ENCODE measurements at regions not wholly inside any gene's neighbourhood (a gene's known extent, or its start where the extent isn't known, plus 50 kb on each side); places are given as distances from the start of the nearest gene placed in this dataset.

DNA sequence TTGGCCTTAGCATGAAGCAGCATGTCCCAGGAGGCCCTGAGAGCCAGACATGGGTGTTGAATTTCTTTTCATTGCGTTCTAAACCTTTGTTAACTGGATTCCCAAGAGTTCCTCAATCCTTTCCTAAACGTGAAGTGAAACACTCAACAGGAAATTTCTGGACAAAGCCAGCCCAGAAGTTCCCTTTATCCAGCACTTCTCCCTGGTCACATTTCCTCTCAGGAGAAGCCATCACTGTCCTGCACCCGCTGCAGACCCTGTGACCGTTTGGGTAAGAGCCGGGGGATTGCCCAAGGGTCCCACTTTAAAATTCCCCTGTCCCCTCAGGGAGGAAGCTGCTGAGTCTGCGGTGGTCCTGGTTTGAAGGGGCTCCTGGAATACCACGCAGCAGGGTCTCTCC, 88.0 kb upstream of the ZPBP start:
- Mint-ChIP-seq H3K9me3 (no peaks in the 10 kb centered on the region), H3K27ac (no peak overlapping the region), H3K27me3 (ENCODE audit: low read depth) (no peaks in the 10 kb centered on the region), H3K4me1 (peaks cover 17% of the 10 kb centered on the region), H3K36me3 (no peaks in the 10 kb centered on the region), H3K4me3 (no peak overlapping the region)
- DNase-seq (ENCODE audit: low spot score) (no peak), ATAC-seq (no peak)
- TF ChIP-seq TCF7 (CRISPR knock-in tag; IDR thresholded peaks at IDR 0.05; ENCODE audit: low read depth) (no peak), IRF2 (CRISPR knock-in tag; IDR thresholded peaks at IDR 0.05; ENCODE audit: borderline replicate concordance, low read depth) (no peak), TP53 (CRISPR knock-in tag; IDR thresholded peaks at IDR 0.05) (no peak), NR3C1 (CRISPR knock-in tag; conservative IDR thresholded peaks at IDR 0.05; ENCODE audit: low read depth) (no peak)
- TF ChIP-seq, protein P1, sequence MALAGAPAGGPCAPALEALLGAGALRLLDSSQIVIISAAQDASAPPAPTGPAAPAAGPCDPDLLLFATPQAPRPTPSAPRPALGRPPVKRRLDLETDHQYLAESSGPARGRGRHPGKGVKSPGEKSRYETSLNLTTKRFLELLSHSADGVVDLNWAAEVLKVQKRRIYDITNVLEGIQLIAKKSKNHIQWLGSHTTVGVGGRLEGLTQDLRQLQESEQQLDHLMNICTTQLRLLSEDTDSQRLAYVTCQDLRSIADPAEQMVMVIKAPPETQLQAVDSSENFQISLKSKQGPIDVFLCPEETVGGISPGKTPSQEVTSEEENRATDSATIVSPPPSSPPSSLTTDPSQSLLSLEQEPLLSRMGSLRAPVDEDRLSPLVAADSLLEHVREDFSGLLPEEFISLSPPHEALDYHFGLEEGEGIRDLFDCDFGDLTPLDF (CRISPR knock-in tag; IDR thresholded peaks at IDR 0.05), result no peak
- TF ChIP-seq, protein P2, sequence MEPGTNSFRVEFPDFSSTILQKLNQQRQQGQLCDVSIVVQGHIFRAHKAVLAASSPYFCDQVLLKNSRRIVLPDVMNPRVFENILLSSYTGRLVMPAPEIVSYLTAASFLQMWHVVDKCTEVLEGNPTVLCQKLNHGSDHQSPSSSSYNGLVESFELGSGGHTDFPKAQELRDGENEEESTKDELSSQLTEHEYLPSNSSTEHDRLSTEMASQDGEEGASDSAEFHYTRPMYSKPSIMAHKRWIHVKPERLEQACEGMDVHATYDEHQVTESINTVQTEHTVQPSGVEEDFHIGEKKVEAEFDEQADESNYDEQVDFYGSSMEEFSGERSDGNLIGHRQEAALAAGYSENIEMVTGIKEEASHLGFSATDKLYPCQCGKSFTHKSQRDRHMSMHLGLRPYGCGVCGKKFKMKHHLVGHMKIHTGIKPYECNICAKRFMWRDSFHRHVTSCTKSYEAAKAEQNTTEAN (CRISPR knock-in tag; IDR thresholded peaks at IDR 0.05), result no peak
- TF ChIP-seq, protein P3, sequence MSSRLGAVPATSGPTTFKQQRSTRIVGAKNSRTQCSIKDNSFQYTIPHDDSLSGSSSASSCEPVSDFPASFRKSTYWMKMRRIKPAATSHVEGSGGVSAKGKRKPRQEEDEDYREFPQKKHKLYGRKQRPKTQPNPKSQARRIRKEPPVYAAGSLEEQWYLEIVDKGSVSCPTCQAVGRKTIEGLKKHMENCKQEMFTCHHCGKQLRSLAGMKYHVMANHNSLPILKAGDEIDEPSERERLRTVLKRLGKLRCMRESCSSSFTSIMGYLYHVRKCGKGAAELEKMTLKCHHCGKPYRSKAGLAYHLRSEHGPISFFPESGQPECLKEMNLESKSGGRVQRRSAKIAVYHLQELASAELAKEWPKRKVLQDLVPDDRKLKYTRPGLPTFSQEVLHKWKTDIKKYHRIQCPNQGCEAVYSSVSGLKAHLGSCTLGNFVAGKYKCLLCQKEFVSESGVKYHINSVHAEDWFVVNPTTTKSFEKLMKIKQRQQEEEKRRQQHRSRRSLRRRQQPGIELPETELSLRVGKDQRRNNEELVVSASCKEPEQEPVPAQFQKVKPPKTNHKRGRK (CRISPR knock-in tag; IDR thresholded peaks at IDR 0.05; ENCODE audit: borderline replicate concordance), result no peak
- TF ChIP-seq, protein P4, sequence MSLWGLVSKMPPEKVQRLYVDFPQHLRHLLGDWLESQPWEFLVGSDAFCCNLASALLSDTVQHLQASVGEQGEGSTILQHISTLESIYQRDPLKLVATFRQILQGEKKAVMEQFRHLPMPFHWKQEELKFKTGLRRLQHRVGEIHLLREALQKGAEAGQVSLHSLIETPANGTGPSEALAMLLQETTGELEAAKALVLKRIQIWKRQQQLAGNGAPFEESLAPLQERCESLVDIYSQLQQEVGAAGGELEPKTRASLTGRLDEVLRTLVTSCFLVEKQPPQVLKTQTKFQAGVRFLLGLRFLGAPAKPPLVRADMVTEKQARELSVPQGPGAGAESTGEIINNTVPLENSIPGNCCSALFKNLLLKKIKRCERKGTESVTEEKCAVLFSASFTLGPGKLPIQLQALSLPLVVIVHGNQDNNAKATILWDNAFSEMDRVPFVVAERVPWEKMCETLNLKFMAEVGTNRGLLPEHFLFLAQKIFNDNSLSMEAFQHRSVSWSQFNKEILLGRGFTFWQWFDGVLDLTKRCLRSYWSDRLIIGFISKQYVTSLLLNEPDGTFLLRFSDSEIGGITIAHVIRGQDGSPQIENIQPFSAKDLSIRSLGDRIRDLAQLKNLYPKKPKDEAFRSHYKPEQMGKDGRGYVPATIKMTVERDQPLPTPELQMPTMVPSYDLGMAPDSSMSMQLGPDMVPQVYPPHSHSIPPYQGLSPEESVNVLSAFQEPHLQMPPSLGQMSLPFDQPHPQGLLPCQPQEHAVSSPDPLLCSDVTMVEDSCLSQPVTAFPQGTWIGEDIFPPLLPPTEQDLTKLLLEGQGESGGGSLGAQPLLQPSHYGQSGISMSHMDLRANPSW (CRISPR knock-in tag; conservative IDR thresholded peaks at IDR 0.05; ENCODE audit: low read depth), result no peak
- POLR2A ChIA-PET, result no interaction called here
- CTCF ChIA-PET, result no interaction called here

DNA sequence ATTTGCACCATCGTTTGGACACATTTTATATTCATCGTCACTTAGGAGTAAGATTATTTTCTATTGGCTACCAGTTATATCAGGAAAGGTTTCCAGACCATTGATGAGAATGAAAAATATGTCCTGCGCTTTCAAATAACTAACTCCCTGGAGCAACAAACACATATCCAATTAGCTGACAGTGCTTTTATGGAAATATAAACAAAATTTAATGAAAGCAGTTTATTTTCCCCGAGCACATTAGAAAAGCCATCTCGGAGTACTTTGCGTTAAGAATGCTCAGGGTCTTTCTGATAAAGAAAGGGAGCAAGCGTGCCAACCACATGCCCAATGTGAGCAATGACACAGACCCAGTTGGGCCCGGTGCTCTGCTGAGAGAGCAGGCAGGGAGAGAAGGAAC, 85.1 kb upstream of the ZPBP start:
- H3K4me1 Mint-ChIP-seq, result peaks cover 10% of the 10 kb centered on the region
- no peak for DNase-seq (ENCODE audit: low spot score)
- H3K36me3 Mint-ChIP-seq, result no peaks in the 10 kb centered on the region
- CTCF ChIA-PET, result interaction anchor here (1.2 kb wide), 1 partner anchor 27 kb away, joined by 4 read pairs; no protein-coding TSS in a partner anchor
- ATAC-seq, result no peak
- no peaks in the 10 kb centered on the region for H3K27me3 Mint-ChIP-seq (ENCODE audit: low read depth)
- no peak overlapping the region for H3K27ac Mint-ChIP-seq
- no peak overlapping the region for H3K4me3 Mint-ChIP-seq
- TF ChIP-seq, protein P3 (CRISPR knock-in tag; IDR thresholded peaks at IDR 0.05; ENCODE audit: borderline replicate concordance), result no peak
- TF ChIP-seq, protein P5, sequence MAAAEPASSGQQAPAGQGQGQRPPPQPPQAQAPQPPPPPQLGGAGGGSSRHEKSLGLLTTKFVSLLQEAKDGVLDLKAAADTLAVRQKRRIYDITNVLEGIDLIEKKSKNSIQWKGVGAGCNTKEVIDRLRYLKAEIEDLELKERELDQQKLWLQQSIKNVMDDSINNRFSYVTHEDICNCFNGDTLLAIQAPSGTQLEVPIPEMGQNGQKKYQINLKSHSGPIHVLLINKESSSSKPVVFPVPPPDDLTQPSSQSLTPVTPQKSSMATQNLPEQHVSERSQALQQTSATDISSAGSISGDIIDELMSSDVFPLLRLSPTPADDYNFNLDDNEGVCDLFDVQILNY (CRISPR knock-in tag; IDR thresholded peaks at IDR 0.05), result no peak
- TF ChIP-seq JAZF1 (CRISPR knock-in tag; IDR thresholded peaks at IDR 0.05), result no peak
- TF ChIP-seq, protein P6, sequence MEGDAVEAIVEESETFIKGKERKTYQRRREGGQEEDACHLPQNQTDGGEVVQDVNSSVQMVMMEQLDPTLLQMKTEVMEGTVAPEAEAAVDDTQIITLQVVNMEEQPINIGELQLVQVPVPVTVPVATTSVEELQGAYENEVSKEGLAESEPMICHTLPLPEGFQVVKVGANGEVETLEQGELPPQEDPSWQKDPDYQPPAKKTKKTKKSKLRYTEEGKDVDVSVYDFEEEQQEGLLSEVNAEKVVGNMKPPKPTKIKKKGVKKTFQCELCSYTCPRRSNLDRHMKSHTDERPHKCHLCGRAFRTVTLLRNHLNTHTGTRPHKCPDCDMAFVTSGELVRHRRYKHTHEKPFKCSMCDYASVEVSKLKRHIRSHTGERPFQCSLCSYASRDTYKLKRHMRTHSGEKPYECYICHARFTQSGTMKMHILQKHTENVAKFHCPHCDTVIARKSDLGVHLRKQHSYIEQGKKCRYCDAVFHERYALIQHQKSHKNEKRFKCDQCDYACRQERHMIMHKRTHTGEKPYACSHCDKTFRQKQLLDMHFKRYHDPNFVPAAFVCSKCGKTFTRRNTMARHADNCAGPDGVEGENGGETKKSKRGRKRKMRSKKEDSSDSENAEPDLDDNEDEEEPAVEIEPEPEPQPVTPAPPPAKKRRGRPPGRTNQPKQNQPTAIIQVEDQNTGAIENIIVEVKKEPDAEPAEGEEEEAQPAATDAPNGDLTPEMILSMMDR (IDR thresholded peaks at IDR 0.05), result no peak
- TF ChIP-seq FOXP1 (CRISPR knock-in tag; IDR thresholded peaks at IDR 0.05; ENCODE audit: borderline replicate concordance), result no peak
- TF ChIP-seq, protein P7, sequence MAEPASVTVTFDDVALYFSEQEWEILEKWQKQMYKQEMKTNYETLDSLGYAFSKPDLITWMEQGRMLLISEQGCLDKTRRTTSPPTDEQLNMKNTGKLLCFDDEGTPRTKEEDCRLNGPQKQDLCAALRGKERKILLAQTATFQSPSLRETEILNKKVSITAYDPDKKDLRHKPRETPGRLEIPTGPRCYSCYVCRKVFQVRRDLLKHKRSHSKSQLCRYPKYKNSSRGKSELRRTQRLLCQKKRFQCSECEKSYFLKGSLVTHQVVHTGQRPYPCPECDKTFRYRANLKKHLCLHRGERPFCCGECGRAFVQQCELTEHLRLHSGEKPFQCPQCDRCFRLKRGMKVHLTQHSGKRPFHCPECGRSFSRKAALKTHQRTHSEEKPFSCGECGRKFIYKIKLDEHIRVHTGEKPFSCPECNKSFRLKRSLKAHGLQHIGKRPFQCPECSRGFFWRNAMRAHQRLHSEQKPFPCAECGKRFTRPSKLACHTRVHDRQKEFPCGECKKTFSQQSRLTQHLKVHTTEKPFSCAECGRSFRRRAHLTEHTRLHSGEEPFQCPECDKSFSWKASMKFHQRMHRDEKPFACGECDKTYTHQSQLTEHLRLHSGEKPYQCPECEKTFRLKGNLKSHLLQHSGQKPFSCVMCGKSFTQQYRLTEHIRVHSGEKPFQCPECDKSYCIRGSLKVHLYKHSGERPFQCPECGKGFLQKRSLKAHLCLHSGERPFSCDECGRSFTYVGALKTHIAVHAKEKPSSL (CRISPR knock-in tag; conservative IDR thresholded peaks at IDR 0.05), result no peak
- TF ChIP-seq TEAD4 (CRISPR knock-in tag; IDR thresholded peaks at IDR 0.05), result no peak
- TF ChIP-seq, protein P8, sequence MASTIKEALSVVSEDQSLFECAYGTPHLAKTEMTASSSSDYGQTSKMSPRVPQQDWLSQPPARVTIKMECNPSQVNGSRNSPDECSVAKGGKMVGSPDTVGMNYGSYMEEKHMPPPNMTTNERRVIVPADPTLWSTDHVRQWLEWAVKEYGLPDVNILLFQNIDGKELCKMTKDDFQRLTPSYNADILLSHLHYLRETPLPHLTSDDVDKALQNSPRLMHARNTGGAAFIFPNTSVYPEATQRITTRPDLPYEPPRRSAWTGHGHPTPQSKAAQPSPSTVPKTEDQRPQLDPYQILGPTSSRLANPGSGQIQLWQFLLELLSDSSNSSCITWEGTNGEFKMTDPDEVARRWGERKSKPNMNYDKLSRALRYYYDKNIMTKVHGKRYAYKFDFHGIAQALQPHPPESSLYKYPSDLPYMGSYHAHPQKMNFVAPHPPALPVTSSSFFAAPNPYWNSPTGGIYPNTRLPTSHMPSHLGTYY (CRISPR knock-in tag; IDR thresholded peaks at IDR 0.05), result no peak
- TF ChIP-seq ZNF121 (CRISPR knock-in tag; IDR thresholded peaks at IDR 0.05), result no peak
- no peak for TF ChIP-seq KAT7 (CRISPR knock-in tag; IDR thresholded peaks at IDR 0.05; ENCODE audit: borderline replicate concordance)
- TF ChIP-seq NR3C1 (CRISPR knock-in tag; conservative IDR thresholded peaks at IDR 0.05; ENCODE audit: low read depth), result no peak
- 0 out of 2 replicates have a peak, but pooled peaks cover 3% of the 10 kb centered on the region for H3K9me3 Mint-ChIP-seq
- POLR2A ChIA-PET, result no interaction called here
